ENCODE measurements at regions not wholly inside any gene's neighbourhood (a gene's known extent, or its start where the extent isn't known, plus 50 kb on each side); places are given as distances from the start of the nearest gene placed in this dataset.

GRCh38 chr9:94159069-94159939 is 75.0 kb downstream of the PTPDC1 start:
- TF ChIP-seq, protein P1, sequence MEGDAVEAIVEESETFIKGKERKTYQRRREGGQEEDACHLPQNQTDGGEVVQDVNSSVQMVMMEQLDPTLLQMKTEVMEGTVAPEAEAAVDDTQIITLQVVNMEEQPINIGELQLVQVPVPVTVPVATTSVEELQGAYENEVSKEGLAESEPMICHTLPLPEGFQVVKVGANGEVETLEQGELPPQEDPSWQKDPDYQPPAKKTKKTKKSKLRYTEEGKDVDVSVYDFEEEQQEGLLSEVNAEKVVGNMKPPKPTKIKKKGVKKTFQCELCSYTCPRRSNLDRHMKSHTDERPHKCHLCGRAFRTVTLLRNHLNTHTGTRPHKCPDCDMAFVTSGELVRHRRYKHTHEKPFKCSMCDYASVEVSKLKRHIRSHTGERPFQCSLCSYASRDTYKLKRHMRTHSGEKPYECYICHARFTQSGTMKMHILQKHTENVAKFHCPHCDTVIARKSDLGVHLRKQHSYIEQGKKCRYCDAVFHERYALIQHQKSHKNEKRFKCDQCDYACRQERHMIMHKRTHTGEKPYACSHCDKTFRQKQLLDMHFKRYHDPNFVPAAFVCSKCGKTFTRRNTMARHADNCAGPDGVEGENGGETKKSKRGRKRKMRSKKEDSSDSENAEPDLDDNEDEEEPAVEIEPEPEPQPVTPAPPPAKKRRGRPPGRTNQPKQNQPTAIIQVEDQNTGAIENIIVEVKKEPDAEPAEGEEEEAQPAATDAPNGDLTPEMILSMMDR (conservative IDR thresholded peaks at IDR 0.05; ENCODE audit: low read length) = no peak
- no peak for TF ChIP-seq EZH2phosphoT487 (IDR thresholded peaks at IDR 0.05; ENCODE audit: borderline replicate concordance)
